Epithelial cell of proximal tubule (primary cell): ENCODE measurements at regions not wholly inside any gene's neighbourhood (a gene's known extent, or its start where the extent isn't known, plus 50 kb on each side); places are given as distances from the start of the nearest gene placed in this dataset.
"Not testable (repeated sequence)": the region's sequence is repeated elsewhere in the genome, so short reads cannot be mapped to it uniquely, and the experiment has no call there.

ENCODE experiments used
- DNase-seq: peaks from one replicate; pipeline ENCODE4 v3.0.0-alpha.2; 2011; ENCODE audit warnings: low read depth
- H3K4me3 ChIP-seq: 2 replicates; pipeline ENCODE4 v1.5.1; 2011; ENCODE audit warnings: low read depth, mild to moderate bottlenecking, low read length
- CTCF ChIP-seq: conservative IDR thresholded peaks from 2 replicates; pipeline ENCODE4 v1.5.1; 2012; ENCODE audit warnings: low read depth, mild to moderate bottlenecking, low read length

GRCh38 chr21:15453261-15453660 is 276.5 kb upstream of the USP25 start:
- no peak for TF ChIP-seq CTCF
- DNase-seq, result no peak

GRCh38 chr21:15453785-15454184 is 276.0 kb upstream of the USP25 start:
- DNase-seq, H3K4me3 ChIP-seq: not testable (repeated sequence)

More at GRCh38 chr21:15453261-15453660, 276.5 kb upstream of the USP25 start:
- no peak overlapping the region for H3K4me3 ChIP-seq

GRCh38 chr21:15454931-15455330 is 274.9 kb upstream of the USP25 start:
- H3K4me3 ChIP-seq, DNase-seq: not testable (repeated sequence)

- peak overlapping the region; percentile 13 for H3K4me3 ChIP-seq
- DNase-seq, result peak; percentile 70
- no peak for TF ChIP-seq CTCF
Measured at GRCh38 chr21:15455819-15456462, 273.8 kb upstream of the USP25 start.

GRCh38 chr21:15457965-15458364 is 271.8 kb upstream of the USP25 start:
- TF ChIP-seq CTCF, result no peak

GRCh38 chr21:15462092-15462491 is 267.7 kb upstream of the USP25 start:
- no peak overlapping the region for H3K4me3 ChIP-seq
- DNase-seq, result no peak
- no peak for TF ChIP-seq CTCF

More at GRCh38 chr21:15457965-15458364, 271.8 kb upstream of the USP25 start:
- no peak overlapping the region for H3K4me3 ChIP-seq
- DNase-seq, result no peak

GRCh38 chr21:15466329-15466728 is 263.5 kb upstream of the USP25 start:
- no peak for DNase-seq
- TF ChIP-seq CTCF, result no peak
- H3K4me3 ChIP-seq, result no peak overlapping the region

- no peak for TF ChIP-seq CTCF
- H3K4me3 ChIP-seq, result no peak overlapping the region
- DNase-seq, result no peak
Measured at GRCh38 chr21:15468368-15468767, 261.4 kb upstream of the USP25 start.
